K562 (cell line): ENCODE measurements at regions not wholly inside any gene's neighbourhood (a gene's known extent, or its start where the extent isn't known, plus 50 kb on each side); places are given as distances from the start of the nearest gene placed in this dataset.

Experiments
- ATF7 ChIP-seq: fragments of 450-650 bp; IDR thresholded peaks from 2 replicates; pipeline ENCODE4 v1.7.1; 2014; ENCODE audit warnings: mild to moderate bottlenecking, moderate library complexity
- BRD9 ChIP-seq: fragments of 450-650 bp; IDR thresholded peaks from 2 replicates; pipeline ENCODE4 v1.6.1; 2018; ENCODE audit warnings: low read depth; ENCODE audit not compliant: partially characterized antibody
- CTBP1 ChIP-seq: fragments of 450-650 bp; IDR thresholded peaks from 2 replicates; pipeline ENCODE4 v1.6.1; 2016; ENCODE audit warnings: borderline replicate concordance
- HDAC3 ChIP-seq: fragments of 450-650 bp; IDR thresholded peaks from 2 replicates; pipeline ENCODE4 v1.6.1; 2018; ENCODE audit warnings: borderline replicate concordance, mild to moderate bottlenecking, moderate library complexity; ENCODE audit not compliant: partially characterized antibody
- U2AF1 ChIP-seq: fragments of 200-400 bp; formaldehyde crosslinking; optimal IDR thresholded peaks from 2 replicates; pipeline ENCODE3; 2017; ENCODE audit warnings: mild to moderate bottlenecking, low read depth, low read length, moderate library complexity
- ZBTB1 ChIP-seq: sonication (generic); formaldehyde crosslinking; IDR thresholded peaks from 2 replicates; pipeline ENCODE4 v1.8.1; 2023; ENCODE audit warnings: missing genetic modification reagents, low read depth, mild to moderate bottlenecking, borderline replicate concordance
- ZNF282 ChIP-seq: sonication (generic); formaldehyde crosslinking; IDR thresholded peaks from 2 replicates; pipeline ENCODE4 v1.8.1; 2023; ENCODE audit warnings: missing genetic modification reagents
- ZNF644 ChIP-seq: fragments of 200-800 bp; sonication (Bioruptor generic); IDR thresholded peaks from 2 replicates; pipeline ENCODE4 v1.6.1; 2016; ENCODE audit warnings: low read depth, missing genetic modification characterization, missing compliant biosample characterization
- TF ChIP-seq, protein P1 (sequence below), 3 experiments: fragments of 200-800 bp in 1 of 3; fragments of 250-450 bp in 1 of 3; fragments of 450-650 bp in 1 of 3; sonication (Bioruptor Pico) in 1 of 3; sonication (Bioruptor generic) in 1 of 3; formaldehyde crosslinking in 1 of 3; IDR thresholded peaks; 2 replicates each; pipeline versions ENCODE4 v1.6.1 to v1.8.0; 2016 to 2022; ENCODE audit warnings: mild to moderate bottlenecking in 2 of 3, missing genetic modification characterization in 2 of 3, missing compliant biosample characterization in 1 of 3, moderate library complexity in 1 of 3
- TF ChIP-seq, protein P2 (sequence below): sonication (generic); formaldehyde crosslinking; IDR thresholded peaks from 2 replicates; pipeline ENCODE4 v1.8.0; 2022; ENCODE audit warnings: missing genetic modification reagents, mild to moderate bottlenecking, moderate library complexity, borderline replicate concordance

DNA sequence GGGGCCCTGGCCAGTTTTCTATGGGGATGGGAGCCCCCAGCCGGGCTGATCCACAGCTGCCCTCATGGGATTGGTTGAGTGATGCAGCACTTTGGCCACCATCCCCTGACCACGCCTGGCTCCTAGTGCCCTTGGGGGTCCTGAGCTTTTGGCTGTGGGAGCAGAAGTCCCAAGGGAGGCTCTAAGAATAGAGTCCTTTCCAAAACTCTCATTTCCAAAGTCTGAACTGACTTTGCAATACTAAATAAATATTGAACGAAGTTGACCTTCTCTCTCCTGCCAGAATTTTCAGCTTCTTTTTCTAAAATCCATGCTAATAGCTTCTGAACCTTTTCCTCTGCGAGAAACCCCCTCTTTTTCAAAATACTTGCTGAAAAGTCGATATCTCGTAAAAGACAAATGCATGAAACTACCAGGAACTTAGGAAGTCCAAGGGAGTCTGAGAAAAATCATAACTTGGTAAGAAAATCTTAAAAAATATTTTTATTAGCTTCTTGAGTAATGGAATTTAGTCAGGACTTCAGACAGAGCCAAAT, 62.7 kb upstream of the IGFBP3 start (continued):
- TF ChIP-seq, protein P1, sequence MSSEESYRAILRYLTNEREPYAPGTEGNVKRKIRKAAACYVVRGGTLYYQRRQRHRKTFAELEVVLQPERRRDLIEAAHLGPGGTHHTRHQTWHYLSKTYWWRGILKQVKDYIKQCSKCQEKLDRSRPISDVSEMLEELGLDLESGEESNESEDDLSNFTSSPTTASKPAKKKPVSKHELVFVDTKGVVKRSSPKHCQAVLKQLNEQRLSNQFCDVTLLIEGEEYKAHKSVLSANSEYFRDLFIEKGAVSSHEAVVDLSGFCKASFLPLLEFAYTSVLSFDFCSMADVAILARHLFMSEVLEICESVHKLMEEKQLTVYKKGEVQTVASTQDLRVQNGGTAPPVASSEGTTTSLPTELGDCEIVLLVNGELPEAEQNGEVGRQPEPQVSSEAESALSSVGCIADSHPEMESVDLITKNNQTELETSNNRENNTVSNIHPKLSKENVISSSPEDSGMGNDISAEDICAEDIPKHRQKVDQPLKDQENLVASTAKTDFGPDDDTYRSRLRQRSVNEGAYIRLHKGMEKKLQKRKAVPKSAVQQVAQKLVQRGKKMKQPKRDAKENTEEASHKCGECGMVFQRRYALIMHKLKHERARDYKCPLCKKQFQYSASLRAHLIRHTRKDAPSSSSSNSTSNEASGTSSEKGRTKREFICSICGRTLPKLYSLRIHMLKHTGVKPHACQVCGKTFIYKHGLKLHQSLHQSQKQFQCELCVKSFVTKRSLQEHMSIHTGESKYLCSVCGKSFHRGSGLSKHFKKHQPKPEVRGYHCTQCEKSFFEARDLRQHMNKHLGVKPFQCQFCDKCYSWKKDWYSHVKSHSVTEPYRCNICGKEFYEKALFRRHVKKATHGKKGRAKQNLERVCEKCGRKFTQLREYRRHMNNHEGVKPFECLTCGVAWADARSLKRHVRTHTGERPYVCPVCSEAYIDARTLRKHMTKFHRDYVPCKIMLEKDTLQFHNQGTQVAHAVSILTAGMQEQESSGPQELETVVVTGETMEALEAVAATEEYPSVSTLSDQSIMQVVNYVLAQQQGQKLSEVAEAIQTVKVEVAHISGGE (CRISPR knock-in tag; IDR thresholded peaks at IDR 0.05): no peak
- TF ChIP-seq CTBP1 (no peak), ATF7 (no peak), ZNF644 (no peak), HDAC3 (no peak), ZNF282 (CRISPR knock-in tag) (no peak), ZBTB1 (CRISPR knock-in tag) (no peak), BRD9 (no peak), U2AF1 (no peak)
- TF ChIP-seq, protein P2, sequence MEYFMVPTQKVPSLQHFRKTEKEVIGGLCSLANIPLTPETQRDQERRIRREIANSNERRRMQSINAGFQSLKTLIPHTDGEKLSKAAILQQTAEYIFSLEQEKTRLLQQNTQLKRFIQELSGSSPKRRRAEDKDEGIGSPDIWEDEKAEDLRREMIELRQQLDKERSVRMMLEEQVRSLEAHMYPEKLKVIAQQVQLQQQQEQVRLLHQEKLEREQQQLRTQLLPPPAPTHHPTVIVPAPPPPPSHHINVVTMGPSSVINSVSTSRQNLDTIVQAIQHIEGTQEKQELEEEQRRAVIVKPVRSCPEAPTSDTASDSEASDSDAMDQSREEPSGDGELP (CRISPR knock-in tag): no peak
